HepG2 (cell line): ENCODE measurements at regions not wholly inside any gene's neighbourhood (a gene's known extent, or its start where the extent isn't known, plus 50 kb on each side); places are given as distances from the start of the nearest gene placed in this dataset.

Source experiments
- ATAC-seq: fragments of 200-7000 bp; cut with Tn5 transposase; 3 replicates; pipeline ENCODE4 v1.9.1; 2020; ENCODE audit warnings: mild to moderate bottlenecking, moderate library complexity
- BruUV-seq: library from RNA; stranded (reverse); fragments of 400-500 nt; replicated peaks from 2 replicates; lab custom pipeline; 2021; lab: Mats Ljungman, UMichigan
- CTCF ChIA-PET: fragments of 300-600 bp; formaldehyde crosslinking; extraction: SDS; loops from one replicate; lab custom pipeline; 2021; ENCODE audit warnings: low total read pairs, inconsistent platforms, low intra/inter-chr PET ratio; lab: Yijun Ruan, JAX
- POLR2A ChIA-PET: fragments of 350-600 bp; sonication (Branson Sonifier 250); formaldehyde crosslinking; loops from one replicate; lab custom pipeline; 2020; ENCODE audit warnings: antibody characterized with exemption, inconsistent platforms; lab: Yijun Ruan, JAX
- DNase-seq: peaks from one replicate; pipeline ENCODE4 v3.0.0-alpha.2; 2015; ENCODE audit warnings: low spot score
- FAIRE-seq: peaks from 3 replicates; lab custom pipeline; 2011; peaks lifted over from hg19 to GRCh38; lab: Jason Lieb, UNC
- H2AFZ ChIP-seq: one replicate; pipeline ENCODE4 v1.6.1; 2011; ENCODE audit warnings: low read length, inconsistent platforms
- H3K27ac ChIP-seq: fragments of 300-600 bp; 3 replicates; pipeline ENCODE4 v1.8.0; 2011; ENCODE audit warnings: mixed run types, mild to moderate bottlenecking, mixed read lengths, low read length, inconsistent platforms; ENCODE audit not compliant: insufficient read depth; ENCODE audit errors: extremely low read length
- H3K27me3 ChIP-seq, 2 experiments: fragments of 200-600 bp in 1 of 2; 2 replicates in 1 of 2; 3 replicates in 1 of 2; pipeline versions ENCODE4 v1.6.0 to v1.8.0; 2011; ENCODE audit warnings: low read length in 2 of 2, mild to moderate bottlenecking in 2 of 2, moderate library complexity in 2 of 2, inconsistent platforms in 1 of 2; ENCODE audit not compliant: insufficient read depth in 2 of 2, control insufficient read depth in 1 of 2
- H3K36me3 ChIP-seq, 2 experiments: fragments of 200-600 bp in 1 of 2; replicated peaks in 1 of 2; 2 replicates in 1 of 2; 3 replicates in 1 of 2; pipeline versions ENCODE4 v1.5.1 to v1.8.0; 2011; ENCODE audit warnings: low read length in 2 of 2, inconsistent platforms in 1 of 2; ENCODE audit not compliant: insufficient read depth in 2 of 2, control insufficient read depth in 1 of 2
- H3K4me1 ChIP-seq: 2 replicates; pipeline ENCODE4 v1.5.1; 2012; ENCODE audit warnings: low read length, inconsistent platforms; ENCODE audit not compliant: insufficient read depth
- H3K4me2 ChIP-seq: 2 replicates; pipeline ENCODE4 v1.6.0; 2011; ENCODE audit warnings: low read depth, low read length, inconsistent platforms
- H3K4me3 ChIP-seq, 3 experiments: fragments of 200-600 bp in 1 of 3; sonication (generic), shearing (Covaris generic) in 1 of 3; replicated peaks in 1 of 3; 2 replicates each; pipeline ENCODE4 v1.5.1; 2011 to 2016; ENCODE audit warnings: low read length in 3 of 3, inconsistent platforms in 2 of 3, low read depth in 2 of 3, mild to moderate bottlenecking in 2 of 3, control low read depth in 1 of 3, mixed read lengths in 1 of 3; ENCODE audit not compliant: insufficient read depth in 1 of 3
- H3K79me2 ChIP-seq: one replicate; pipeline ENCODE4 v1.6.1; 2011; ENCODE audit warnings: low read length, inconsistent platforms; ENCODE audit not compliant: insufficient read depth
- H3K9ac ChIP-seq: 2 replicates; pipeline ENCODE4 v1.6.0; 2011; ENCODE audit warnings: mild to moderate bottlenecking, low read depth, low read length, inconsistent platforms; ENCODE audit not compliant: insufficient read depth
- H3K9me3 ChIP-seq: 2 replicates; pipeline ENCODE4 v1.5.1; 2012; ENCODE audit warnings: mild to moderate bottlenecking, low read length
- H4K20me1 ChIP-seq: 2 replicates; pipeline ENCODE4 v1.6.0; 2011; ENCODE audit warnings: inconsistent platforms, mild to moderate bottlenecking, low read length, moderate library complexity; ENCODE audit not compliant: insufficient read depth
- CEBPZ ChIP-seq: IDR thresholded peaks from 2 replicates; pipeline ENCODE4 v1.6.1; 2012; ENCODE audit warnings: low read length, improper control_type of control experiment
- MYNN ChIP-seq: sonication (generic); formaldehyde crosslinking; IDR thresholded peaks from 2 replicates; pipeline ENCODE4 v1.4.0; 2020; ENCODE audit warnings: mild to moderate bottlenecking, low read depth, missing genetic modification reagents
- ONECUT2 ChIP-seq: sonication (generic); formaldehyde crosslinking; IDR thresholded peaks from 2 replicates; pipeline ENCODE4 v1.4.0; 2020; ENCODE audit warnings: missing genetic modification reagents
- PAXIP1 ChIP-seq: sonication (generic); formaldehyde crosslinking; conservative IDR thresholded peaks from 2 replicates; pipeline ENCODE4 v1.4.0; 2020; ENCODE audit warnings: mild to moderate bottlenecking, missing genetic modification reagents, moderate library complexity
- PBX2 ChIP-seq: IDR thresholded peaks from 2 replicates; pipeline ENCODE4 v1.6.1; 2016; ENCODE audit warnings: control low read depth
- ZNF280B ChIP-seq: sonication (generic); formaldehyde crosslinking; IDR thresholded peaks from 2 replicates; pipeline ENCODE4 v1.5.0; 2020; ENCODE audit warnings: missing genetic modification reagents, mild to moderate bottlenecking, borderline replicate concordance
- ZNF567 ChIP-seq: sonication (generic); formaldehyde crosslinking; IDR thresholded peaks from 2 replicates; pipeline ENCODE4 v1.8.1; 2023; ENCODE audit warnings: mild to moderate bottlenecking, missing genetic modification reagents, borderline replicate concordance
- WGBS: methylation state at CpG from one replicate; pipeline ENCODE4 v1.1.6; 2017; ENCODE audit warnings: low lambda C conversion rate; 5-methylcytosine and 5-hydroxymethylcytosine counted together
- in situ Hi-C: cut with HindIII; loops from 2 replicates; pipeline ENCODE4 v1.10.0; 2017; ENCODE audit warnings: low pct_unique_long_range_greater_than_20kb; ENCODE audit not compliant: extremely low pct_ligation_motif_present
- intact Hi-C: fragments of 100-400 bp; cut with micrococcal nuclease; formaldehyde crosslinking; loops from one replicate; pipeline ENCODE4 v1.10.0; 2022; ENCODE audit not compliant: unreplicated experiment

GRCh38 chr13:76570510-76570971 is 315.7 kb downstream of the KCTD12 start (continued):
- no peak for TF ChIP-seq PAXIP1 (CRISPR knock-in tag)
- TF ChIP-seq CEBPZ, result no peak
- TF ChIP-seq ZNF567 (CRISPR knock-in tag), result no peak
- TF ChIP-seq ONECUT2 (CRISPR knock-in tag), result no peak

- no TSS peak for BruUV-seq
- no peak for DNase-seq
- no peak overlapping the region for H3K9ac ChIP-seq
- H2AFZ ChIP-seq, result no peak overlapping the region
- 0% methylated on average over 1 of the region's 1 CpG for WGBS
- CTCF ChIA-PET, result no interaction called here
- H3K4me3 ChIP-seq, result no peak overlapping the region
- no peaks in the 10 kb centered on the region for H3K4me1 ChIP-seq
- H4K20me1 ChIP-seq, result no peaks in the 10 kb centered on the region
- H3K27ac ChIP-seq, result no peak overlapping the region
- no peak for ATAC-seq
- H3K4me2 ChIP-seq, result no peak overlapping the region
- no peaks in the 10 kb centered on the region for H3K9me3 ChIP-seq
- no peaks in the 10 kb centered on the region for H3K79me2 ChIP-seq
- in situ Hi-C loops (no loop called here), intact Hi-C loops (no loop called here)
- no peaks in the 10 kb centered on the region for H3K27me3 ChIP-seq
- POLR2A ChIA-PET, result no interaction called here
- no peaks in the 10 kb centered on the region for H3K36me3 ChIP-seq
- no peak for FAIRE-seq
- no peak for TF ChIP-seq PBX2
- TF ChIP-seq ZNF280B (CRISPR knock-in tag), result no peak
- no peak for TF ChIP-seq MYNN
These were observed 329.6 kb downstream of the KCTD12 start for GRCh38 chr13:76556627-76557026.
